HCT116 (cell line): ENCODE measurements at regions not wholly inside any gene's neighbourhood (a gene's known extent, or its start where the extent isn't known, plus 50 kb on each side); places are given as distances from the start of the nearest gene placed in this dataset.
"Not testable (repeated sequence)": the region's sequence is repeated elsewhere in the genome, so short reads cannot be mapped to it uniquely, and the experiment has no call there.

Experiments used
- ATAC-seq: fragments of 200-7000 bp; cut with Tn5 transposase; 2 replicates; pipeline ENCODE4 v1.9.1; 2020; ENCODE audit warnings: mild to moderate bottlenecking, moderate library complexity
- BruUV-seq: library from RNA; stranded (reverse); fragments of 400-500 nt; replicated peaks from 2 replicates; lab custom pipeline; 2021; lab: Mats Ljungman, UMichigan
- CTCF ChIA-PET: fragments of 300-600 bp; sonication (Branson Sonifier 250); formaldehyde crosslinking; loops from one replicate; lab custom pipeline; 2021; ENCODE audit warnings: antibody characterized with exemption; lab: Charles Lee
- POLR2A ChIA-PET: fragments of 300-600, 350-600 bp; sonication (Branson Sonifier 250); formaldehyde crosslinking; loops from one replicate; lab custom pipeline; 2021; ENCODE audit warnings: antibody characterized with exemption; lab: Charles Lee
- RAD21 ChIA-PET, 2 experiments: fragments of 300-600 bp; sonication (Branson Sonifier 250); formaldehyde crosslinking; loops; one replicate each; lab custom pipeline; 2023; ENCODE audit warnings: low total read pairs in 2 of 2; ENCODE audit not compliant: uncharacterized antibody in 2 of 2, unreplicated experiment in 2 of 2, low non-redundant PET in 1 of 2; lab: Charles Lee
- DNase-seq: peaks from one replicate; pipeline ENCODE4 v3.0.0-alpha.2; 2010; ENCODE audit warnings: low read depth, low spot score
- H2AFZ ChIP-seq: fragments of 200-600 bp; shearing (Covaris generic), sonication (generic); 2 replicates; pipeline ENCODE4 v1.6.1; 2017; ENCODE audit warnings: low read depth, mixed run types, mixed read lengths, antibody characterized with exemption, low read length; ENCODE audit not compliant: poor library complexity, severe bottlenecking
- H3K27ac ChIP-seq: 2 replicates; pipeline ENCODE4 v1.5.1; 2012; ENCODE audit warnings: low read depth, low read length
- H3K27me3 ChIP-seq: fragments of 200-600 bp; sonication (generic); 2 replicates; pipeline ENCODE4 v1.6.1; 2016; ENCODE audit warnings: mixed run types, low read length, mixed read lengths; ENCODE audit not compliant: insufficient read depth
- H3K36me3 ChIP-seq, 2 experiments: fragments of 200-500 bp in 1 of 2; fragments of 200-600 bp in 1 of 2; sonication (Bioruptor generic) in 1 of 2; sonication (generic) in 1 of 2; 2 replicates each; pipeline versions ENCODE4 v1.5.1 to v1.6.1; 2014 to 2016; ENCODE audit warnings: low read length in 2 of 2, inconsistent platforms in 1 of 2, mixed read lengths in 1 of 2, mixed run types in 1 of 2; ENCODE audit not compliant: insufficient read depth in 2 of 2, control insufficient read depth in 1 of 2
- H3K4me1 ChIP-seq, 2 experiments: fragments of 200-600 bp in 1 of 2; sonication (generic) in 1 of 2; 2 replicates each; pipeline versions ENCODE4 v1.5.1 to v1.6.1; 2012 to 2017; ENCODE audit warnings: low read length in 2 of 2, inconsistent platforms in 1 of 2, mild to moderate bottlenecking in 1 of 2, mixed read lengths in 1 of 2, mixed run types in 1 of 2, moderate library complexity in 1 of 2; ENCODE audit not compliant: insufficient read depth in 2 of 2, control insufficient read depth in 1 of 2
- H3K4me2 ChIP-seq: fragments of 200-600 bp; sonication (generic); 2 replicates; pipeline ENCODE4 v1.6.1; 2017; ENCODE audit warnings: mixed run types, low read length, mixed read lengths
- H3K4me3 ChIP-seq, 2 experiments: fragments of 200-600 bp in 1 of 2; sonication (generic) in 1 of 2; replicated peaks in 1 of 2; 2 replicates each; pipeline ENCODE4 v1.5.1; 2011 to 2016; ENCODE audit warnings: low read length in 2 of 2, control low read depth in 1 of 2, low read depth in 1 of 2, mild to moderate bottlenecking in 1 of 2, mixed read lengths in 1 of 2, mixed run types in 1 of 2
- H3K79me2 ChIP-seq: fragments of 200-600 bp; sonication (generic); 2 replicates; pipeline ENCODE4 v1.6.1; 2017; ENCODE audit warnings: mild to moderate bottlenecking, mixed run types, low read length, moderate library complexity, mixed read lengths; ENCODE audit not compliant: insufficient read depth
- H3K9ac ChIP-seq: fragments of 200-600 bp; sonication (generic); 2 replicates; pipeline ENCODE4 v1.6.1; 2016; ENCODE audit warnings: low read length, mixed read lengths
- H3K9me2 ChIP-seq: fragments of 200-600 bp; sonication (generic), shearing (Covaris generic); 2 replicates; pipeline ENCODE4 v1.6.1; 2017; ENCODE audit warnings: mixed run types, mild to moderate bottlenecking, moderate library complexity; ENCODE audit not compliant: insufficient read depth
- H3K9me3 ChIP-seq, 2 experiments: fragments of 200-500 bp in 1 of 2; fragments of 200-600 bp in 1 of 2; sonication (Bioruptor generic) in 1 of 2; sonication (generic) in 1 of 2; 2 replicates each; pipeline ENCODE4 v1.6.1; 2014 to 2017; ENCODE audit warnings: low read length in 2 of 2, mixed read lengths in 2 of 2, inconsistent platforms in 1 of 2, low read depth in 1 of 2, mild to moderate bottlenecking in 1 of 2, mixed run types in 1 of 2, moderate library complexity in 1 of 2; ENCODE audit not compliant: control insufficient read depth in 1 of 2, insufficient read depth in 1 of 2
- H4K20me1 ChIP-seq: fragments of 200-600 bp; sonication (generic), shearing (Covaris generic); 2 replicates; pipeline ENCODE4 v1.6.1; 2017; ENCODE audit warnings: mixed run types, mild to moderate bottlenecking, moderate library complexity; ENCODE audit not compliant: insufficient read depth
- CTCF ChIP-seq, 3 experiments: fragments of 200-600 bp in 1 of 3; sonication (generic) in 1 of 3; IDR thresholded peaks in 2 of 3; conservative IDR thresholded peaks in 1 of 3; 2 replicates each; pipeline ENCODE4 v1.5.1; 2012 to 2017; ENCODE audit warnings: low read depth in 2 of 3, low read length in 2 of 3, antibody characterized with exemption in 1 of 3, borderline replicate concordance in 1 of 3, control low read depth in 1 of 3, mild to moderate bottlenecking in 1 of 3, mixed read lengths in 1 of 3, mixed run types in 1 of 3, moderate library complexity in 1 of 3; ENCODE audit not compliant: insufficient read depth in 1 of 3
- TCF7L2 ChIP-seq: IDR thresholded peaks from 2 replicates; pipeline ENCODE4 v1.7.0; 2011; ENCODE audit warnings: borderline replicate concordance, inconsistent platforms; ENCODE audit not compliant: insufficient read depth, insufficient read length; ENCODE audit errors: extremely low read depth
- ZFX ChIP-seq: fragments of 450-650 bp; IDR thresholded peaks from 2 replicates; pipeline ENCODE4 v1.6.1; 2017
- intact Hi-C: fragments of 100-400 bp; cut with micrococcal nuclease; formaldehyde crosslinking; loops from 2 replicates; pipeline ENCODE4 v1.10.0; 2022

GRCh38 chr1:199837321-199837720, 190.2 kb upstream of the NR5A2 start:
- DNase-seq (no peak), ATAC-seq (no peak)
- Histone ChIP-seq H3K9me2 (no peaks in the 10 kb centered on the region), H3K79me2 (no peaks in the 10 kb centered on the region), H3K9ac (no peak overlapping the region), H3K36me3 (no peaks in the 10 kb centered on the region), H3K4me2 (no peak overlapping the region), H3K27me3 (no peaks in the 10 kb centered on the region), H3K9me3 (no peaks in the 10 kb centered on the region), H3K4me1 (no peaks in the 10 kb centered on the region), H3K27ac (no peak overlapping the region), H2AFZ (peak overlapping the region; percentile 29), H3K4me3 (no peak overlapping the region), H4K20me1 (no peaks in the 10 kb centered on the region)
- CTCF ChIA-PET = no interaction called here
- intact Hi-C loops = no loop called here
- peak; percentile 50 for TF ChIP-seq TCF7L2
- TF ChIP-seq ZFX = no peak
- no peak for TF ChIP-seq CTCF (IDR thresholded peaks at IDR 0.05 in 2 of 3, conservative IDR thresholded peaks at IDR 0.05 in 1 of 3; ENCODE audit: borderline replicate concordance in 1 of 3, insufficient read depth in 1 of 3, low read depth in 2 of 3, low read length in 2 of 3)
- POLR2A ChIA-PET = no interaction called here
- RAD21 ChIA-PET = no interaction called here
- no TSS peak for BruUV-seq

- H2AFZ ChIP-seq, H4K20me1 ChIP-seq, BruUV-seq, CTCF ChIA-PET, H3K27me3 ChIP-seq, H3K4me1 ChIP-seq, H3K9ac ChIP-seq, H3K4me3 ChIP-seq, H3K9me3 ChIP-seq, H3K27ac ChIP-seq, DNase-seq, H3K9me2 ChIP-seq, H3K36me3 ChIP-seq, H3K79me2 ChIP-seq, H3K4me2 ChIP-seq, POLR2A ChIA-PET, ATAC-seq, RAD21 ChIA-PET, intact Hi-C loops: not testable (repeated sequence)
These were observed 187.9 kb upstream of the NR5A2 start for GRCh38 chr1:199839608-199840007.

GRCh38 chr1:199843096-199843495, 184.4 kb upstream of the NR5A2 start:
- RAD21 ChIA-PET, H3K9me3 ChIP-seq, H2AFZ ChIP-seq, ATAC-seq, DNase-seq, H3K27ac ChIP-seq, H3K27me3 ChIP-seq, H3K4me2 ChIP-seq, POLR2A ChIA-PET, H3K4me1 ChIP-seq, CTCF ChIA-PET, H3K79me2 ChIP-seq, H3K9me2 ChIP-seq, BruUV-seq, H3K36me3 ChIP-seq, intact Hi-C loops, H3K4me3 ChIP-seq, H4K20me1 ChIP-seq, H3K9ac ChIP-seq: not testable (repeated sequence)
